NCI-H2107 treated with DMSO at 0.1 percent for 48 hours (cell line): ENCODE measurements at regions not wholly inside any gene's neighbourhood (a gene's known extent, or its start where the extent isn't known, plus 50 kb on each side); places are given as distances from the start of the nearest gene placed in this dataset.
"Not testable (repeated sequence)": the region's sequence is repeated elsewhere in the genome, so short reads cannot be mapped to it uniquely, and the experiment has no call there.

Experiments used
- DNase-seq: peaks from one replicate; lab custom pipeline; 2025; ENCODE audit not compliant: unreplicated experiment; lab: John Stamatoyannopoulos, UW

DNA sequence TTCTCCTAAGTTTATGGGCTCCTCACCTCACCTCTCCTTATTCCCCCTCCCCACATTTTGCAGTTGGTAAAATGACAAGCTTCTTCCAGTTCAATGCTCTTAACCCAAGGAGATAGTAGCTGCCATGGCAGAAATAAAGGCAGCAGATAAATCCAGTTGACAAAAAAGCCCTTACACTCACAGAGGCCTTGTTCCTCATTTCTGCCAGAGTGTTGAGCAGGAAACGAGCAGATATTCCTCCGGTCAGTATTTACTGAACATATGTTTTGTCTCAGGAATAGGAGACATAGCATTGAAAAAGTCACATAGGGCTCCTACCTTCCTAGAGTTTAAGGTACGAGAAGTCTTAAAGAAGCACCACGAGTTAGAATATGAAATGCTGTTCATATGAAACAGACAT lies 493.7 kb upstream of the TNP1 start:
- no peak for DNase-seq

DNA sequence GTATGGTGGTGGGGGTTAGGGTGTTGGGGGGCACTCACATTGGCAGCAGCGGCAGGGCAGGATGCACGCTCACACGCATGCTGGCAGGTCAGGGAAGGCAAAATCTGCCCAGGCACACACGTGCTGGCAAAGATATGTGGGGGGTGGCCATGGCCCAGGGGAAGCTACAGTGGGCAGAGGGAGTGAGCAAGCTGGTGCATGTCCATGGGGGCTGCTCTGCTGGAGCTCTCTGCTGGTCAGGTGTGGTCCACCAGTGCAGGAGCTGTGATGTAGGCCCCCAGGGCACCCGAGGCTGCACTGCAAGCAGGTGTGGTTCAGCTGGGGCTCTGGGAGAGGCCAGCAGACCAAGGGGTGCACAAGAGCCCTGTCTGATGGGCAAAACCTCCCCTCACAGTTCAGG lies 491.5 kb upstream of the TNP1 start:
- DNase-seq, result no peak

DNA sequence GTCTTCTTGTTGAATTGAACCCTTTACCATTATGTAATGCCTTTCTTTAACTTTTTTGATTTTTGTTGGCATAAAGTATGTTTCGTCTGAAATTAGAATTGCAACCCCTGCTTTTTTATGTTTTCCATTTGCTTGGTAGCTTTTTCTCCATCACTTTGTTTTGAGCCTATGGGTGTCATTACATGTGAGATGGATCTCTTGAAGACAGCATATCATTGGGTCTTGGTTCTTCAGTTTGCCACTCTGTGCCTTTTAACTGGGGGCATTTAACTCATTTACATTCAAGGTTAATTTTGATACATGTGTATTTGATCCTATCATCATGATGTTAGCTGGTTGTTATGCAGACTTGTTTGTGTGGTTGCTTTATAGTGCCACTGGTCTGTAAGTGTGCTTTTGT lies 489.4 kb upstream of the TNP1 start:
- DNase-seq, result no peak

DNA sequence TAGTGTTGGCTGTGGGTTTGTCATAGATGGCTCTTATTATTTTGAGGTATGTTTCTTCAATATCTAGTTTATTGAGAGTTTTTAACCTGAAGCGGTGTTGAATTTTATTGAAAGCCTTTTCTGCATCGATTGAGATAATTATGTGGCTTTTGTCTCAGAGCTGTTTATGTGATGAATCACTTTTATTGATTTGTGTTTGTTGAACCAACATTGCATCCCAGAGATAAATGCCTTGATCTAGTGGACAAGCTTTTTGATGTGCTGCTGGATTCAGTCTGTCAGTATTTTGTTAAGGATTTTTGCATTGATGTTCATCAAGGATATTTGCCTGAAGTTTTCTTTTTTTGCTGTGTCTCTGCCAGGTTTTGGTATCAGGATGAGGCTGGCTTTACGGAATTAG lies 487.8 kb upstream of the TNP1 start:
- DNase-seq, result not testable (repeated sequence)

DNA sequence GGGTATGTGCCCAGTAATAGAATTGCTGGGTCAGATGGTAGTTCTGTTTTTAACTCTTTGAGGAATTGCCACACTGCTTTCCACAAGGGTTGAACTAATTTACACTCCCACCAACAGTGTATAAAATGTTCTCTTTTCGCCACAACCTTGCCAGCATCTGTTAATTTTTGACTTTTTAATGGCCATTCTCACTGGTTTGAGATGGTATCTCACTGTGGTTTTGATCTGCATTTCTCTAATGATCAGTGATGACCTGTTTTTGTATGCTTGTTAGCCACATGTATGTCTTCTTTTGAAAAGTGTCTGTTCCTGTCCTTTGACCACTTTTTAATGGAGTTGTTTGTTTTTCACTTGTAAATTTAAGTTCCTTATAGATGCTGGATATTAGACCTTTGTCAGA lies 486.2 kb upstream of the TNP1 start:
- DNase-seq, result not testable (repeated sequence)

DNA sequence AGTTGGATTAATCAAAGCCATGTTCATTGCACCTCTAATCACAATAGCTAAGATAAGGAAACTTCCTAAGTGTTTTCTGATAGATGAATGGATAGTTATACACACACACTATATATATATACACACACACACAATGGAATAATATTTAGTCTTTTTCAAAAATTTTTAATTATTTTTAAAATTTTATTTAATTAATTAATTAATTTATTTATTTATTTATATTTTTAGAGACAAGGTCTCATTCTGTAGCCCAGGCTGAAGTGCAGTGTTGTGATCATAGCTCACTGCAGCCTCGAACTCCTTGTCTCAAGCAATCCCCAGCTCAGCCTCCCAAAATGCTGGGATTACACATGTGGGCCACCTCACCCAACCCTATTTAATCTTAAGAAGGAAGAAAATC lies 481.0 kb upstream of the TNP1 start:
- DNase-seq, result no peak

DNA sequence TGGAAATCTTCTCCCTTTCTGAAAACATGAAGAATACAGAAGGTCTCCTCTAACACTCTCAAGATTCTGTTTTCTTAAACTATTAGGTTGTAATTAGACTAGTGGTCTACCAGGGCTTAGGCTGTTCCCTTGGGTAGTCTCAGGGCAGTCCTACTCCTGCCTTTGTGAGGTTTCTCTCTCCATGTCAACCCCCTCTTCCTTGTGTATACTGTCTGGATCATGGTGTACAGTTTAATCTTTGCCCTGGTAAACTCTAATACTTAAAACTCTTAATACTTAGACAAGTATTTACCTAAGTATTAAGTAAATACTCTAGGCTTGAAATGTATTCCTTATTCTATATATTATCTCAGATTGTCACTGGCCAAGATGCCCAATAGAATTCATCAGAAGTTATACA lies 480.3 kb upstream of the TNP1 start:
- no peak for DNase-seq

DNA sequence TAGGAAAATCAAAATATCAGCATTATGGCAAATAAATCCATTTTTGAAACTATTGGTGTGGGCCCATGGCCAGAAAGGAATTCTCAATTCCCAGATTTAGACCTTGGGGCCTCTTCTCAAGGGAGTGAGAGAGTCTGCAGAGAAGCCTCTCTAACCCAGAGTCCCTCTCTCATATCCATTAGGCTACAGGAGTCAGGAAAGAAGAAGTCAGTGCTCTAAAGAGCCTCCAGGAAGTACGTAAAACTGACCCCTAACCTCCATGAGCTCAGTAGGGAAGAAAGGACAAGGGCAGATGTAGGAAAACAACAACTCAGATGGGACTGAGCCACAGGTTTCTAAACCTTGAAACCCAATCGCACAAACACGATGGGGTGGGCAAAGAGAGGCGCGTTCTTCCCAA lies 479.9 kb upstream of the TNP1 start:
- no peak for DNase-seq

DNA sequence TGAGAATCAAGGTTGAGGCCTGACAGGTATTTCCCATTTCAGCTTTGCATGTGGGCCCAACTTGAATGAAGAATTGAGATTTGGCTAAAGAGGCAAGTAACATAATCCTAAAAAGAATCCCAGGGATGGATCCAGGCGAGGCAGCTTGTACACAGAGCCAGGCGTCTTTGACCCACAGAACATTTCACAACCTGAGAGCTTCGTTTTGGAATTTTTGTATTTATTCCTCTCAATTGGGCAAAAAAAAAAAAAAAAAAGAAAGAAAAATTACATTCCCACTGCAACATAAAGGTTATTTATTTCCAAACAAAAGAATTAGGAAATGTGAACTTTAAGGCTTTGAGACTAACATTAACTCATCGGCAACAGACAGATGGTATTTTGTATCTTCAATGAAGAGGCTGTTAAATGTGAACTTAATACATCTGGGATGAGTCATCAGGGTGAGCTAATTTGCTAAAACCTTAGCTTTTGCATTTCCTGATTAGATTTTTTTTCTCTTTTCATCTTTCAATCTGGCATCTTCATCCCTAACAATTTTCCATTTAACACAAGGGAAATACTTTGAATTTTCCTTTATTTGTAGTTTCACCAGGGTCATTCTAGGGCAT lies 478.5 kb upstream of the TNP1 start:
- DNase-seq, result no peak

DNA sequence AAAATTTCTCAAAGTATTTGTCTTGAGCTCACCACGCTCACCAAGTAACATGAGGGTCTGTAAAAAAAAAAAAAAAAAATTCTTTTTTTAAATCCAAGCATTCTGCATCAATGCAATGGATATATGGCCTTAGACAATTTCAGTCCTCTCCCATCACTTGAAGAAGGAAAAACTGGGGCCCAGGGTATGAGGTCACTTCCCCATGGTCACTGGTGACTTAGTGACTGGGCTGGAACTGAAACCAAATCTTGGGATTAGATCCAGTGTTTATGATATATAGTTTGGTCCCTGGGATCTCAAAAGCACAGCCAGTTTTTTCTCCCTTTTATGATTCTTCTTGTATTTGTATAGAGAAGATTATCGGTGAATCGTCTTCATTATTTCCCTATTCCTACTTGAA lies 477.9 kb upstream of the TNP1 start:
- DNase-seq, result no peak

DNA sequence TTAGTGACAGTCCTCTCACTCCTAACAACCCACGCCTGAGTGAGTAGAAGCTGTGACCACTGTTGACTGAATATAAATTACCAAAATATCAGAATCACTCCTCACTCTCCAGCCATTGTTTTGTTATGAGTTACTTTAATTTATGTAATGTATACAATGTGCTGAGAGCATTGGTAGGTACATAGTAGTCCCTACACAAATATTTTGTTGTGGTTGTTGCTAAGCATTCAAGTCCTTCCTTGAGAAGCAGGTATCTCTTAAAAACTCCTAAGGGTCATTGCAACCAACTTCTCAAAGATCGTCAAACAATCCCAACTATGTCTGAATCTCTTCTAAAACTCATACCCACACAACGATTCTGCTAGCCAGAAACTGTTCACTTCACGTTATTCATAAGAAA lies 476.8 kb upstream of the TNP1 start:
- no peak for DNase-seq

DNA sequence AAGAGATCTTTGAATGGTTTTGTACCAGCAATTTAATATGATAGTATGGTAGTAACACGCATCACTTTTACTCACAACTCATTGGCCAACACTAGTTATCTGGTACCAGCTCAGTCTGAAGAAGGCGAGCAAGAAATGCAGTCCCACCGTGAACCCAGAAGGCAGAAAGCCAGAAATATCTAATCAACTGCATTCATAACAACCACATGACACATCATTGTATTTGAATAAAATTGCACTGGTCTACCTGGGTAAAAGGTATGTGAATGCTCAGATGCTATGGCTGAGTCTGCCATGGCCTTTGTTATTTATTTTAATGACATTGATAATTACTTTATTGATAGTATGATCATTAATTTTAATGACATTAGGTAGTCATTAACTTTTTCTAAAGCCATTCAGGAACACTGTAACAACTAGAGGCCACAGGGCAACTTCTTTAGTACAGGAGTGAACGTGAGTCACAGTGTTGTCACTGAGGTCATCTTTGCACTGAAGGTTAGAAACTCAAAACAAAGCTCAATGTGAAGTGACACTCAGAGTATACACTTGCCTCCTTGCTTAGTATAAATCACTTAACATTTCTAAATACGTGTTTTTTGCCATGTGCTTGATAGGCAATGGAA lies 475.6 kb upstream of the TNP1 start:
- DNase-seq, result no peak

DNA sequence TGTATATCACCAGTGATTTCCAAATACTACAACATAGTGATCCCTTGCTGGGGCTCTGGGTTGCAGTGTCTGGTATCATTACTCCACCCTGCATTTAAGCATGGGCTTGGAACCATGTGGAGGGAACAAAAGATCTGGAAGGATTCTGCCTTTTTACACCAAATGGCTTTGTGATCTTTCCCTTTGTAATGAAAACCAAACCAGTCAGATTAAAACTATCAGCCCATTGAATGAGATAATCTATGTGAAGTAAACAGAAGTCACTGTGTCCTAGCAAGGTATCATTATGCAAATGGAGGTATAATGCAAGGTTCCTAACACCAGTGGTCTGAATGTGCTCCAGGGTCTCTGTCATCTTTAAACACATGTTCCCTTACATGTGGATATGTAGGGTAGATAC lies 474.7 kb upstream of the TNP1 start:
- no peak for DNase-seq

DNA sequence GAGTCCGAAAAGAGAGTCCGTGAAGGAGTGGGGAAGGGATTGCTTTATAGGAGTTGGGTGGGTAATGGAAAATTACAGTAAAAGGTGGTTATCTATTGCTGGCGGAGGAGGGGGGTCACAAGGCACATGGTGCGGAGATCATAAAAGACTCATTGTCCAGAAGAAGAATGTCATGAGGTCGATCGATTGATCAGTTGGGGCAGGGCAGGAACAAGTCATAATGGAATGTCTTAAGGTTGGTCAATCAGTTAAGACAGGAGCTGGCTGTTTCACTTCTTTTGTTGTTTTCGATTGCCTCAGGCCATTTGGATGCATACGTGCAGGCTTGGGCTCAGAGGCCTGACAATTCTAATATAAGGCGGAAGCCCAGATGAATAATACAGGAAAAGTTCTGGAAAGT lies 473.0 kb upstream of the TNP1 start:
- DNase-seq, result no peak

DNA sequence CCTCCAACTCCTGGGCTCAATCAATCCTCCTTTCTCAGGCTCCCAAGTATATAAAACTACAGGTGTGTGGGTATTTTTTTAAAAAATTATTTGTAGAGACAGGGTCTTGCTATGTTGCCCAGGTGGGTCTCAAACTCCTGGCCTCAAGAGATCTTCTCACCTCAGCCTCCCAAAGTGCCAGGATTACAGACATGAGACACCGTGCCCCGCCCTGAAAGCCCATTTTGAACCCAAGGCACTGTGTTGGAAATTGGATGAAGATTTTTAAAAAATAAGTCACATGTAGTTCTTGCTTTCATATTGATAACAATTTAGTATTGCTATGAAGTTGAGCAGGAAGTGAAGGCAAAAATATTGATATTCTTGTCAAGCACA lies 472.5 kb upstream of the TNP1 start:
- no peak for DNase-seq

DNA sequence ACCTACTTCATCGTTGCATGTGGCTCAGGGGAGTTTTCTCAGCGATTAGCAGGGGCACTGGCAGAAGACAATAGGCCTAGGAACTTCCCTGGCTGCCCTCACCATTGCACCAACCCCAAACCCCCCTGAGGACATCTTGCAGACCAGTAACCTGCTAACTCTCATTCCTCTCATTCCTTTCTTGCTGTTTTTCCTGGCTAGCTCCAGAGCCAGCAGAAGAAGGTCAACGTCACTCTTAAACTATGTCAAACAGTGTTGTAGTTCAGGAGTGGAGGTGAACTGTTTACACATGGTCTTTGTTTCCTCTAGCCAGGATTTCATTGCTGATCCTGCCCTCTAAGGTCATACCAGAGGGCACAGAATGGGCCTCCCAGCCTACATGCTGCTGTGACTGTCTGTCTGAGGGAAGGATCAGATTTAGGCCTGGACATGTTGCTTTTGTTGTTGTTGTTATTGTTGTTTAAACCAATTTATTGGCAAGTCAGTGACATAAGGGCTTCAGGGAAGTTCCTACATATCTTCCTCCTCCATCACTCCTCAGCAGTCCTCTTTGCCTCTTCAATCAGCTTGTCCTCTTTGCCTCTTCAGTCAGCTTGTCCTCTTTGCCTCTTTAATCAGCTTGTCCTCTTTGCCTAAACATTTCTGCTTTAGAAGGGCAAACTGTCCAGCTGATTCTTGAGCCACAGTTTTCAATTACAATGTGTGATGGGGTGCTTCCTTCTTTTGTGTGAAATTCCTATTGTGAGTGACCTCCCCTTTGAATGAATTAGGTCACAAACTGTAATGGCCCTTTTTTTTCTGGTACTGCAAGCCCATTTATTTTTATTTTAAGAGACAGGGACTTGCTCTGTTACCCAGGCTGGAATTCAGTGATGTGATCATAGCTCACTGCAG lies 471.9 kb upstream of the TNP1 start:
- no peak for DNase-seq

DNA sequence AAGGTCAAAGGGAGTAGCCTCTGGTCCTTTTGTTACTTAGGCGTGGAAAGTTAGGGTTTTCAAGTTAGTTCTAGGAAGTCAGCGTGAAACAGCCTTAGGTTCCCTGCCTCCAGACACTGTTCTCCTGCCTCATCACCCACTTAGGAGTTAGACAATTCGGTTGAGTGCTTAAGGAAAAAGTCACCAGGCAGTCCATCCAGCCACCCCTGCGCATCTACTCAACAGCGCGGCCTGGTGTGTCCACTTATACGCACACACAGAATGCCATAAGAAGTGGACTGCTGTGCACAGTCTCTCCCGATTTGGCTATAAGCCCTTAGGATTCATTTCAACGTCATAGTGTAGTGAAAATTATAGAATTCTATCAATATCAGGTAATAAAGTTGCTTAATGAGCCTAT lies 470.8 kb upstream of the TNP1 start:
- no peak for DNase-seq

DNA sequence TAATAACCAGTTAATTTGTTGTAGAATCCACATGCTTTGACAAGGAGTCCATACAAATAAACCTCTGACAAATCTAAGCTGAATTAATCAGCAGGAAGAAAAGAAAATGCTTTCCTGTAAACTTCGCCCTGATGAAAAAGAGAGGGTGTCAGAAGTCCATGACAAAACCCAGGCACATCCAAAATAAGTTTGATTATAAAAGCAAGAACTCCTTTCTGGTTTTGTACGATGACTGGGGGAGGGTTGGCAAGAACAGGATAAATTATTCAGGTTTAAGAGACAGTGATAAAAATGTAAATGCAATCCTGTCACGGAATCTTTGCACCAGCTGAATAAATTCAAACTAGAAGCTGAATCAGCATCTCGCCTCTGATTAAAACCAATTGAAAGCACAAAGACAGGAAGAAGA lies 469.2 kb upstream of the TNP1 start:
- DNase-seq, result no peak

DNA sequence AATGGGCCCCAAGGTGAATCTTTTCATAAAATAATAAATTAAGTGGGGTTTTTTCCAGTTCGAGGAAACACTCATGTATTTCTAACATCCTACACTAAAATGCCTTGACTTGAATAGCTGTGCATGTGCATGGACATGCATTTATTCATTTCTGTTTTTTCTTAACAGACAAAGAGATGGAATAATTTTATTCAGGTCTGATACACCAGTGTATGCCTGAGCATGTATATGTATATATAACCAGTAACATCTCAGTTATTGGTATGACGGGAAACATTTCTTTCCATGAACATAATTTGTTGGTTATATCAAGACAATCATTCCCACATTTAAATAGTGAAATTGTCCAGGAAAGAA lies 468.7 kb upstream of the TNP1 start:
- DNase-seq, result no peak

DNA sequence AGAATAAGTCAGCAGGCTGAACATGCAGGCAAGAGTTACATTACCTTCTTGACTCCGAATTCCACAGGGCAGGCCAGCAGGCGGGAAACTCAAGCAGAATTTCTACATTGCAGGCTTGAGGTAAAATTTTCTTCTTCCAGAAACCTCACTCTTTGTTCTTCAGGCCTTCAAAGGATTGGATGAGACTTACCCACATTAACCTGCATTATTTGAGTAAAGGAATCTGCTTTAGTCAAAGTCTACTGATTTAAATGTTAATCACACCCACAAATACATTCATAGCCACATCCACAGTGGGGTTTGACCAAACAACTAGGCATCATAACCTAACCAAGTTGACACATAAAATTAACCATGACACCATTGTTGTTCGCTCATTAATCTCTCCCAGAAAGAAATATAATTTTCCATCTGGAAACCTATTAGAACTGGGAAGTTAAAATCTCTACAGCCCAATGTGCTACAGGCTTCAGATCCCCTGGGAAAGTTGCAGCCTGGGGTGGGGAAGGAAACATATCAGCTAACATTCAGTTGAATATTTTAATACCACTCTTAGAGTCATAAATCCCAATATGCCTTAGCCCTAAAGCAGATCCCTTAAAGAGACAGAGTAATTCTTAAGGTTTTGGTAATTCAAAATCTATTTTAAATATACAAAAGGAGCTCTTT lies 468.2 kb upstream of the TNP1 start:
- DNase-seq, result no peak

DNA sequence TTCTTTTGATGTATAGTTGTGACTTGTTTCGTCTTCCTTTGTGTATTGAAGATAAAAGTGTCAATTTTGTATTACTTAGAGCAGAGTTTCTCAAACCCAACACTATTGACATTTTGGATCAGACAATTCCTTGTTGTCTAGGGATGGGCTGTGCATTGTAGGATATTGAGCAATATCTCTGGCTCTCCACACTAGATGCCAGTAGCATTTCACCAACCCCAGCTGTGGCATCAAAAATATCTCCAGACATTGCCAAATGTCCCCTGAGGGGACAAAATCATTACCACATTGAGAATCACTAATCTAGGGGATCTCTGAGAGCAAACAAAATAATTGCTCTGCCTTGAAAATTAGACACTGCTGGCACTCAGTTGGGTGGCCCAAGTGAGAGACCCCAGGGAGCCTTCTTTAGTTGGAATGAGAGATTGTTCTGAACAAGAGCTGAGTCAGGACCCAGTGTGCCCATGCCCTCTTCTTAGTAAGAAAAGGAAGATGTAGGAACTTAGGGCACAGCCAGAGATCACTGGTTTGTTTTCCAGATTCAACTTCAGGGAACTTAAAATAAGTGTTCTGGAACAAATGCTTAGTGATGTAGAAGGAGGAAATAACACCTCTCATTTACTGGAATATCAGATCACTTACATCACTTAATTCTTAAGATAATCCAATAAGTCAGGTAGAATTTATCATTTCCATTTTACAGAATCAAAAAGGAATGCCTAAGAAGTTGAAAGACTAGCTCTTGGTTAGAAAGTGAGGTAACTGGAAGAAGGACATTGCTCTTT lies 466.6 kb upstream of the TNP1 start:
- no peak for DNase-seq
